Neural cell (in vitro differentiated cells): ENCODE measurements at regions not wholly inside any gene's neighbourhood (a gene's known extent, or its start where the extent isn't known, plus 50 kb on each side); places are given as distances from the start of the nearest gene placed in this dataset.

Experiments used
- H2AFZ ChIP-seq: fragments of 200-600, 300-800 bp; sonication (generic), shearing (Covaris generic); 2 replicates; pipeline ENCODE4 v1.6.0; 2014; ENCODE audit warnings: low read depth, mild to moderate bottlenecking, antibody characterized with exemption, low read length, moderate library complexity
- H3F3A ChIP-seq: fragments of 200-600 bp; shearing (Covaris generic); 2 replicates; pipeline ENCODE4 v1.6.1; 2016; ENCODE audit warnings: mild to moderate bottlenecking, moderate library complexity, mixed read lengths, antibody characterized with exemption, low read length; ENCODE audit not compliant: insufficient read depth, poor library complexity, severe bottlenecking
- H3K27ac ChIP-seq: fragments of 200-600, 300-800 bp; sonication (generic), shearing (Covaris generic); 2 replicates; pipeline ENCODE4 v1.5.1; 2014; ENCODE audit warnings: mild to moderate bottlenecking, low read length, moderate library complexity
- H3K27me3 ChIP-seq: fragments of 300-800, 200-600 bp; sonication (generic), shearing (Covaris generic); 2 replicates; pipeline ENCODE4 v1.6.0; 2014; ENCODE audit warnings: mild to moderate bottlenecking, low read depth, low read length, moderate library complexity; ENCODE audit not compliant: insufficient read depth
- H3K36me3 ChIP-seq: fragments of 300-800, 200-600 bp; sonication (generic), shearing (Covaris generic); 2 replicates; pipeline ENCODE4 v1.5.1; 2014; ENCODE audit warnings: mild to moderate bottlenecking, antibody characterized with exemption, low read length, moderate library complexity; ENCODE audit not compliant: insufficient read depth
- H3K4me2 ChIP-seq: fragments of 300-800, 200-600 bp; sonication (generic), shearing (Covaris generic); 2 replicates; pipeline ENCODE4 v1.6.0; 2014; ENCODE audit warnings: mild to moderate bottlenecking, low read length
- H3K4me3 ChIP-seq: fragments of 300-800, 200-600 bp; sonication (generic), shearing (Covaris generic); 2 replicates; pipeline ENCODE4 v1.5.1; 2014; ENCODE audit warnings: mild to moderate bottlenecking, low read length, moderate library complexity
- H3K79me2 ChIP-seq: fragments of 200-600 bp; shearing (Covaris generic); replicated peaks from 2 replicates; pipeline ENCODE4 v1.6.0; 2014; ENCODE audit warnings: mild to moderate bottlenecking, low read length, moderate library complexity; ENCODE audit not compliant: insufficient read depth
- H3K9ac ChIP-seq: fragments of 300-800, 200-600 bp; sonication (generic), shearing (Covaris generic); 2 replicates; pipeline ENCODE4 v1.6.1; 2016; ENCODE audit warnings: mild to moderate bottlenecking, low read length, mixed read lengths
- H3K9me2 ChIP-seq: fragments of 200-600 bp; shearing (Covaris generic); 2 replicates; pipeline ENCODE4 v1.6.1; 2016; ENCODE audit warnings: mild to moderate bottlenecking, low read length, mixed read lengths; ENCODE audit not compliant: insufficient read depth
- H3K9me3 ChIP-seq: fragments of 200-600, 300-800 bp; sonication (generic), shearing (Covaris generic); 2 replicates; pipeline ENCODE4 v1.6.1; 2016; ENCODE audit warnings: mild to moderate bottlenecking, mixed run types, low read length, moderate library complexity, mixed read lengths
- H4K20me1 ChIP-seq: fragments of 200-600 bp; shearing (Covaris generic); 2 replicates; pipeline ENCODE4 v1.6.1; 2016; ENCODE audit warnings: mild to moderate bottlenecking, mixed run types; ENCODE audit not compliant: insufficient read depth
- CTCF ChIP-seq: fragments of 450-650 bp; IDR thresholded peaks from 2 replicates; pipeline ENCODE4 v1.5.1; 2014; ENCODE audit warnings: antibody characterized with exemption, mild to moderate bottlenecking, moderate library complexity; ENCODE audit not compliant: poor library complexity, severe bottlenecking
- EP300 ChIP-seq: fragments of 450-650 bp; conservative IDR thresholded peaks from 2 replicates; pipeline ENCODE4 v1.6.1; 2014; ENCODE audit warnings: antibody characterized with exemption, mild to moderate bottlenecking, moderate library complexity; ENCODE audit not compliant: poor library complexity, severe bottlenecking
- EZH2 ChIP-seq: fragments of 200-600, 300-800 bp; shearing (Covaris generic), sonication (generic); IDR thresholded peaks from 2 replicates; pipeline ENCODE4 v1.6.1; 2014; ENCODE audit warnings: antibody characterized with exemption, low read length, borderline replicate concordance, mild to moderate bottlenecking; ENCODE audit not compliant: insufficient read depth, poor library complexity, severe bottlenecking
- MXI1 ChIP-seq: fragments of 450-650 bp; conservative IDR thresholded peaks from 2 replicates; pipeline ENCODE4 v1.6.1; 2014; ENCODE audit warnings: antibody characterized with exemption, mild to moderate bottlenecking; ENCODE audit not compliant: poor library complexity, severe bottlenecking
- POLR2AphosphoS5 ChIP-seq: IDR thresholded peaks from 2 replicates; pipeline ENCODE4 v1.6.1; 2012
- RAD21 ChIP-seq: fragments of 450-650 bp; conservative IDR thresholded peaks from 2 replicates; pipeline ENCODE4 v1.6.1; 2014; ENCODE audit warnings: antibody characterized with exemption, mild to moderate bottlenecking, moderate library complexity
- REST ChIP-seq: IDR thresholded peaks from 2 replicates; pipeline ENCODE4 v1.6.1; 2012; ENCODE audit warnings: borderline replicate concordance
- SMC3 ChIP-seq: fragments of 450-650 bp; conservative IDR thresholded peaks from 2 replicates; pipeline ENCODE4 v1.6.1; 2014; ENCODE audit warnings: antibody characterized with exemption, mild to moderate bottlenecking, moderate library complexity; ENCODE audit not compliant: poor library complexity
- TAF1 ChIP-seq: IDR thresholded peaks from 2 replicates; pipeline ENCODE4 v1.6.1; 2012; ENCODE audit warnings: low read depth

- Histone ChIP-seq H4K20me1 (no peaks in the 10 kb centered on the region), H3K36me3 (no peaks in the 10 kb centered on the region), H3K27me3 (no peaks in the 10 kb centered on the region), H3K9me3 (no peaks in the 10 kb centered on the region), H3K4me2 (no peak overlapping the region), H3K79me2 (no peaks in the 10 kb centered on the region), H3K9ac (no peak overlapping the region), H2AFZ (no peak overlapping the region), H3K27ac (no peak overlapping the region), H3K9me2 (no peaks in the 10 kb centered on the region), H3F3A (no peaks in the 10 kb centered on the region), H3K4me3 (no peak overlapping the region)
- TF ChIP-seq MXI1 (no peak), EP300 (no peak), REST (no peak), RAD21 (no peak), SMC3 (no peak), TAF1 (no peak), EZH2 (no peak), POLR2AphosphoS5 (no peak), CTCF (no peak)
Measured at GRCh38 chr9:26458054-26458453, 434.5 kb downstream of the CAAP1 start.

GRCh38 chr9:26457151-26457550 is 435.5 kb downstream of the CAAP1 start:
- Histone ChIP-seq H3K9me3 (no peaks in the 10 kb centered on the region), H3K4me3 (no peak overlapping the region), H3K9ac (no peak overlapping the region), H3K79me2 (no peaks in the 10 kb centered on the region), H3K9me2 (no peaks in the 10 kb centered on the region), H3F3A (no peaks in the 10 kb centered on the region), H2AFZ (no peak overlapping the region), H4K20me1 (no peaks in the 10 kb centered on the region), H3K27ac (no peak overlapping the region), H3K4me2 (no peak overlapping the region), H3K36me3 (no peaks in the 10 kb centered on the region), H3K27me3 (no peaks in the 10 kb centered on the region)
- TF ChIP-seq EP300 (no peak), POLR2AphosphoS5 (no peak), EZH2 (no peak), TAF1 (no peak), SMC3 (no peak)

GRCh38 chr9:26439061-26439624 is 453.5 kb downstream of the CAAP1 start:
- no peak for TF ChIP-seq REST
- TF ChIP-seq TAF1 = no peak
- no peak for TF ChIP-seq EP300
- no peak for TF ChIP-seq SMC3
- no peak for TF ChIP-seq CTCF
- TF ChIP-seq MXI1 = no peak
- TF ChIP-seq POLR2AphosphoS5 = no peak
- no peak for TF ChIP-seq RAD21
- no peak for TF ChIP-seq EZH2
- Histone ChIP-seq H3K27me3 (no peaks in the 10 kb centered on the region), H3K9me2 (no peaks in the 10 kb centered on the region), H4K20me1 (no peaks in the 10 kb centered on the region), H3K9ac (no peak overlapping the region), H3K4me2 (no peak overlapping the region), H3K27ac (no peak overlapping the region), H3F3A (no peaks in the 10 kb centered on the region), H3K9me3 (no peaks in the 10 kb centered on the region), H3K79me2 (no peaks in the 10 kb centered on the region), H2AFZ (no peak overlapping the region), H3K36me3 (no peaks in the 10 kb centered on the region), H3K4me3 (no peak overlapping the region)
